HEK293 (cell line): ENCODE measurements at regions not wholly inside any gene's neighbourhood (a gene's known extent, or its start where the extent isn't known, plus 50 kb on each side); places are given as distances from the start of the nearest gene placed in this dataset.

ENCODE experiments used
- CTCF ChIA-PET: fragments of 350-600 bp; formaldehyde crosslinking; extraction: SDS; loops from one replicate; lab custom pipeline; 2021; ENCODE audit warnings: antibody characterized with exemption; lab: Yijun Ruan, JAX
- POLR2A ChIA-PET: fragments of 300-600 bp; formaldehyde crosslinking; extraction: SDS; loops from one replicate; lab custom pipeline; 2020; ENCODE audit warnings: antibody characterized with exemption, inconsistent platforms; lab: Yijun Ruan, JAX
- H3K27ac ChIP-seq: fragments of 200-500 bp; sonication (Bioruptor generic); 2 replicates; pipeline ENCODE4 v1.5.1; 2014; ENCODE audit warnings: low read depth, low read length, control low read depth, inconsistent platforms; ENCODE audit errors: extremely low read depth
- H3K36me3 ChIP-seq, 2 experiments: fragments of 200-500 bp in 1 of 2; sonication (Bioruptor generic) in 1 of 2; 1 replicate in 1 of 2; 2 replicates in 1 of 2; pipeline ENCODE4 v1.5.1; 2014 to 2017; ENCODE audit warnings: inconsistent platforms in 2 of 2, low read length in 2 of 2; ENCODE audit not compliant: control insufficient read depth in 2 of 2, insufficient read depth in 1 of 2
- H3K4me1 ChIP-seq: fragments of 200-500 bp; sonication (Bioruptor generic); 2 replicates; pipeline ENCODE4 v1.5.1; 2014; ENCODE audit warnings: mild to moderate bottlenecking, low read length, inconsistent platforms; ENCODE audit not compliant: control insufficient read depth, insufficient read depth
- H3K4me3 ChIP-seq: 2 replicates; pipeline ENCODE4 v1.5.1; 2011; ENCODE audit warnings: low read depth, mild to moderate bottlenecking, control low read depth, low read length, moderate library complexity
- H3K9me3 ChIP-seq: fragments of 200-500 bp; sonication (Bioruptor generic); 2 replicates; pipeline ENCODE4 v1.5.1; 2014; ENCODE audit warnings: low read depth, low read length, inconsistent platforms; ENCODE audit not compliant: control insufficient read depth, insufficient read depth
- BCL11B ChIP-seq: fragments of 450-650 bp; formaldehyde crosslinking; IDR thresholded peaks from 2 replicates; pipeline ENCODE4 v1.5.1; 2016; ENCODE audit warnings: low read depth, missing biosample characterization, missing genetic modification characterization
- GFI1B ChIP-seq: fragments of 450-650 bp; formaldehyde crosslinking; IDR thresholded peaks from 2 replicates; pipeline ENCODE4 v1.5.1; 2016; ENCODE audit warnings: missing biosample characterization, missing genetic modification characterization
- GLI4 ChIP-seq: fragments of 450-650 bp; formaldehyde crosslinking; IDR thresholded peaks from 2 replicates; pipeline ENCODE4 v1.5.1; 2016; ENCODE audit warnings: missing biosample characterization, missing genetic modification characterization
- GLIS2 ChIP-seq: fragments of 450-650 bp; formaldehyde crosslinking; IDR thresholded peaks from 2 replicates; pipeline ENCODE4 v1.5.1; 2016; ENCODE audit warnings: missing biosample characterization, missing genetic modification characterization
- HOXC10 ChIP-seq: sonication (generic); formaldehyde crosslinking; IDR thresholded peaks from 2 replicates; pipeline ENCODE4 v1.8.1; 2023; ENCODE audit warnings: mild to moderate bottlenecking, missing genetic modification reagents
- PRDM2 ChIP-seq: fragments of 450-650 bp; formaldehyde crosslinking; IDR thresholded peaks from 2 replicates; pipeline ENCODE4 v1.5.1; 2016; ENCODE audit warnings: missing biosample characterization, missing genetic modification characterization, borderline replicate concordance
- TCF7L2 ChIP-seq: IDR thresholded peaks from 2 replicates; pipeline ENCODE4 v1.6.1; 2011; ENCODE audit warnings: low read depth, mild to moderate bottlenecking, inconsistent platforms, low read length, moderate library complexity, borderline replicate concordance
- ZNF274 ChIP-seq, 2 experiments: fragments of 200-500 bp in 1 of 2; fragments of 450-650 bp in 1 of 2; sonication (Bioruptor generic) in 1 of 2; formaldehyde crosslinking in 1 of 2; IDR thresholded peaks; 2 replicates each; pipeline versions ENCODE4 v1.5.1 to v1.6.1; 2014 to 2016; ENCODE audit warnings: borderline replicate concordance in 1 of 2, inconsistent platforms in 1 of 2, low read length in 1 of 2, missing biosample characterization in 1 of 2, missing genetic modification characterization in 1 of 2
- ZNF350 ChIP-seq: fragments of 450-650 bp; formaldehyde crosslinking; IDR thresholded peaks from 2 replicates; pipeline ENCODE4 v1.5.0; 2017; ENCODE audit warnings: missing biosample characterization, mild to moderate bottlenecking, missing genetic modification characterization
- ZNF521 ChIP-seq: fragments of 450-650 bp; formaldehyde crosslinking; IDR thresholded peaks from 2 replicates; pipeline ENCODE4 v1.5.1; 2017; ENCODE audit warnings: missing biosample characterization, mild to moderate bottlenecking, missing genetic modification characterization
- ZNF560 ChIP-seq: fragments of 450-650 bp; formaldehyde crosslinking; IDR thresholded peaks from 2 replicates; pipeline ENCODE4 v1.5.1; 2017; ENCODE audit warnings: missing biosample characterization, missing genetic modification characterization, borderline replicate concordance
- ZNF658 ChIP-seq: fragments of 450-650 bp; formaldehyde crosslinking; IDR thresholded peaks from 2 replicates; pipeline ENCODE4; 2016; ENCODE audit warnings: missing biosample characterization, missing genetic modification characterization
- ZNF660 ChIP-seq: fragments of 450-650 bp; IDR thresholded peaks from 2 replicates; pipeline ENCODE4 v1.5.1; 2018; ENCODE audit warnings: missing biosample characterization, mild to moderate bottlenecking, missing genetic modification characterization
- ZNF664 ChIP-seq: fragments of 450-650 bp; formaldehyde crosslinking; IDR thresholded peaks from 2 replicates; pipeline ENCODE4 v1.5.1; 2016; ENCODE audit warnings: missing biosample characterization, missing genetic modification characterization
- TF ChIP-seq, protein P1 (sequence below): fragments of 450-650 bp; formaldehyde crosslinking; IDR thresholded peaks from 2 replicates; pipeline ENCODE4 v1.5.1; 2016; ENCODE audit warnings: missing biosample characterization, missing genetic modification characterization, low read depth
- TF ChIP-seq, protein P2 (sequence below): fragments of 450-650 bp; formaldehyde crosslinking; IDR thresholded peaks from 2 replicates; pipeline ENCODE4 v1.5.1; 2016; ENCODE audit warnings: missing biosample characterization, missing genetic modification characterization

GRCh38 chrX:78383594-78383993 lies 56.2 kb upstream of the CYSLTR1 start:
- Histone ChIP-seq H3K4me3 (no peak overlapping the region), H3K36me3 (no peaks in the 10 kb centered on the region), H3K4me1 (no peaks in the 10 kb centered on the region), H3K27ac (no peak overlapping the region), H3K9me3 (peaks cover 2% of the 10 kb centered on the region)
- TF ChIP-seq ZNF274 (IDR thresholded peaks at IDR 0.05; ENCODE audit: low read length) = no peak
- no peak for TF ChIP-seq ZNF274 (tag by site-specific recombination; IDR thresholded peaks at IDR 0.05; ENCODE audit: borderline replicate concordance)
- no peak for TF ChIP-seq ZNF660
- TF ChIP-seq GLIS2 (tag by site-specific recombination) = no peak
- ChIA-PET CTCF (no interaction called here), POLR2A (no interaction called here)

DNA sequence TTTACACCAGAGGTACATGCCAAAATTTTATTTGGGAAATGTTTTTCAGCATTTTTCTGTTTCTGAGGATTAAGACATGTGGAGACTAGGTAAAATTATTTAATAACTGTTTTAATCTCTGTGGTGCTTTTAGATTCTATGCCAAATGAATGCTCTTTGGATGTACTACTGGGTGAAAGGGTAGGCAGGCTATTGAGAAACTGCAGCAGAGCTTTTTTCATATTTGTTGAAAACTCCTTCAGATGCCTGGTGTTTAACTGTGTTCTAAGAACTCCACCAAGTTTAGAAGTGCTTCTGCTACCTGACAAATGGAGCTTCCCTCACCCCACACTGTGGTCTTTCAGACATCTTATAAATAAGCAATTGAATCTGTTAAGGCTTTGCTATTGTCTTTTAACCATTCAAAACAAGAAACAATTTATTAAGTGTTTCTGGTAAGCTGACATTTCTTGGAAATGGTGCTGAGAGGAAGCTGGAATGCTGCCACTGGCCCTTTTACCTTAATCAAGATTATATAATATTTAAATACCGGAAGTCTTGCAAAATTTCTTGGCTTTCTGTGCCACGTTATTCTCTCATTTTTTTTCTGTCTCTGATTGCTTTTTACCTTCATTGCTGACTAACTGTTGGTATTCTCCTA lies 51.2 kb upstream of the CYSLTR1 start:
- H3K27ac ChIP-seq = no peak overlapping the region
- H3K36me3 ChIP-seq = no peaks in the 10 kb centered on the region
- no peaks in the 10 kb centered on the region; the same call in none of the 2 replicates for H3K9me3 ChIP-seq
- TF ChIP-seq ZNF560 (no peak), GLI4 (tag by site-specific recombination) (no peak), TCF7L2 (no peak), BCL11B (tag by site-specific recombination) (no peak), HOXC10 (CRISPR knock-in tag) (no peak), ZNF658 (tag by site-specific recombination) (no peak), GFI1B (no peak), ZNF521 (tag by site-specific recombination) (no peak), PRDM2 (tag by site-specific recombination) (no peak), ZNF664 (no peak), ZNF350 (tag by site-specific recombination) (no peak)
- TF ChIP-seq, protein P1, sequence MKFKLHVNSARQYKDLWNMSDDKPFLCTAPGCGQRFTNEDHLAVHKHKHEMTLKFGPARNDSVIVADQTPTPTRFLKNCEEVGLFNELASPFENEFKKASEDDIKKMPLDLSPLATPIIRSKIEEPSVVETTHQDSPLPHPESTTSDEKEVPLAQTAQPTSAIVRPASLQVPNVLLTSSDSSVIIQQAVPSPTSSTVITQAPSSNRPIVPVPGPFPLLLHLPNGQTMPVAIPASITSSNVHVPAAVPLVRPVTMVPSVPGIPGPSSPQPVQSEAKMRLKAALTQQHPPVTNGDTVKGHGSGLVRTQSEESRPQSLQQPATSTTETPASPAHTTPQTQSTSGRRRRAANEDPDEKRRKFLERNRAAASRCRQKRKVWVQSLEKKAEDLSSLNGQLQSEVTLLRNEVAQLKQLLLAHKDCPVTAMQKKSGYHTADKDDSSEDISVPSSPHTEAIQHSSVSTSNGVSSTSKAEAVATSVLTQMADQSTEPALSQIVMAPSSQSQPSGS = no peak
- TF ChIP-seq, protein P2, sequence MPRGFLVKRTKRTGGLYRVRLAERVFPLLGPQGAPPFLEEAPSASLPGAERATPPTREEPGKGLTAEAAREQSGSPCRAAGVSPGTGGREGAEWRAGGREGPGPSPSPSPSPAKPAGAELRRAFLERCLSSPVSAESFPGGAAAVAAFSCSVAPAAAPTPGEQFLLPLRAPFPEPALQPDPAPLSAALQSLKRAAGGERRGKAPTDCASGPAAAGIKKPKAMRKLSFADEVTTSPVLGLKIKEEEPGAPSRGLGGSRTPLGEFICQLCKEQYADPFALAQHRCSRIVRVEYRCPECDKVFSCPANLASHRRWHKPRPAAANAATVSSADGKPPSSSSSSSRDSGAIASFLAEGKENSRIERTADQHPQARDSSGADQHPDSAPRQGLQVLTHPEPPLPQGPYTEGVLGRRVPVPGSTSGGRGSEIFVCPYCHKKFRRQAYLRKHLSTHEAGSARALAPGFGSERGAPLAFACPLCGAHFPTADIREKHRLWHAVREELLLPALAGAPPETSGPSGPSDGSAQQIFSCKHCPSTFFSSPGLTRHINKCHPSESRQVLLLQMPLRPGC (tag by site-specific recombination) = no peak
- H3K4me1 ChIP-seq = no peaks in the 10 kb centered on the region
- no peak overlapping the region for H3K4me3 ChIP-seq
- ChIA-PET CTCF (no interaction called here), POLR2A (no interaction called here)
